ENCODE measurements at regions not wholly inside any gene's neighbourhood (a gene's known extent, or its start where the extent isn't known, plus 50 kb on each side); places are given as distances from the start of the nearest gene placed in this dataset.
A peak's percentile ranks its signal among the peaks of the same experiment; 100 is the strongest.

DNA sequence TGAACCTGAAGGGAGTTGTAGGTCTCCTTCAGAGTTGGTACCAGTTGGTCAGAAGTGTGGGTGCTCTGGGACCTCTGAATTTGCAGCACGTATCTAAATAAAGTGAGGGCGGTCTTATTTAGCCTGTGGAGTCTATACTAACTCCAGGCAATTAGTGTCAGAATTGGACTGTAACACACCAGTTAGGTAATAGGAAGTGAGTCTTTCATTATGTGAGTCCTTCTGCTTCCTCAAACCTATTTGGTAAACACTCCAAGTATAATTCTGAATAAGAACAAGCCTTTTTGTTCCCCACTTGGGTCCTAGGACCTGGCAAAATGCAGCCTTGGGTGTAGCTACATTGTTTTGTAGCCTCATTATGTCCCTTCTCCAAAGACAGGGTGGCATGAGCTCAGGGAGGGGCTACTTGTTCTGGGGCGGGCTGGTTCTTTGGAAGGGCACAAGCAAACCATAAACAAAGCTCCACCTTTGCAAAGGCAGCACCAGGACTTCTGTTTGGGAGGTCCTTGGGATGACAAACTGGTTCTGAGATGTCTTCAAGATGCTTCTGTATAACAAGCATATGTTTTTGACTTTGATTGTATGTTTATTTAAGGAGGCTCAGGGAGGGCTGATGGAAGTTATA lies 418.0 kb downstream of the ZNF536 start:
- DNase-seq (ENCODE audit: low spot score), result no peak

DNA sequence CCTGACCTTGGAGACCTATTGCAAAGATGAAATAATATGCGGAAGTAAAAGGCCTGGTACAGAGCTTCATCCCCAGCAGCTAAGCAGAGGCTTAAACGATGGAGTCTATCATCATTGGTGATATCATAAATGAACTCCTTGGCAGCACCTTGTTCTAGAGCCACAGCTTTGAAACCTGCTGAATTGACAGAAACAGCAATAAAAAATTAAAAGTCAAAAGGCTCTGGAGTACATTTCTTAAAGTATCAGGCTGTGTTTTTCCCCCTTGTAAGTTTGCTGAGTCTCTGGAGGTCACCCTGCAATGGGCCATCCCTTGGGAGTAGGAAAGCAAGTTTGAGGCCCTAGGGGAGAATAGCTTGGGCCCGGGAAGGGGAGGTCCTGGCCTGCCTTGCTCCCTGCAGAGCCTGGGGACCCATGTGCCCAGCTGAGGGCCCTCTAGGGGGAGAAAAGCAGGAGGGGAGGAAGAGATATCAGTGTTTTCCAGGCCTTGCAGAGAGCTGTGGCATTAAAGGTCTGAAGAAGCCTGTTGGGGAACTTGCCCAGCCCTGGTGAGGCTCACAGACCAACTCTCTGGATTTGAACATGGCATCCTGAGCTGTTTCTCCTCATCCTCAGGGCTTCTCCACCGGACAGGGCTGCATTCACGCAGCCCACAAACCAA lies 416.1 kb downstream of the ZNF536 start:
- TF ChIP-seq, protein P1, sequence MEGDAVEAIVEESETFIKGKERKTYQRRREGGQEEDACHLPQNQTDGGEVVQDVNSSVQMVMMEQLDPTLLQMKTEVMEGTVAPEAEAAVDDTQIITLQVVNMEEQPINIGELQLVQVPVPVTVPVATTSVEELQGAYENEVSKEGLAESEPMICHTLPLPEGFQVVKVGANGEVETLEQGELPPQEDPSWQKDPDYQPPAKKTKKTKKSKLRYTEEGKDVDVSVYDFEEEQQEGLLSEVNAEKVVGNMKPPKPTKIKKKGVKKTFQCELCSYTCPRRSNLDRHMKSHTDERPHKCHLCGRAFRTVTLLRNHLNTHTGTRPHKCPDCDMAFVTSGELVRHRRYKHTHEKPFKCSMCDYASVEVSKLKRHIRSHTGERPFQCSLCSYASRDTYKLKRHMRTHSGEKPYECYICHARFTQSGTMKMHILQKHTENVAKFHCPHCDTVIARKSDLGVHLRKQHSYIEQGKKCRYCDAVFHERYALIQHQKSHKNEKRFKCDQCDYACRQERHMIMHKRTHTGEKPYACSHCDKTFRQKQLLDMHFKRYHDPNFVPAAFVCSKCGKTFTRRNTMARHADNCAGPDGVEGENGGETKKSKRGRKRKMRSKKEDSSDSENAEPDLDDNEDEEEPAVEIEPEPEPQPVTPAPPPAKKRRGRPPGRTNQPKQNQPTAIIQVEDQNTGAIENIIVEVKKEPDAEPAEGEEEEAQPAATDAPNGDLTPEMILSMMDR (IDR thresholded peaks at IDR 0.05; ENCODE audit: extremely low read depth, missing control alignments), result no peak
- DNase-seq (ENCODE audit: low spot score), result no peak

More for the DNA sequence above, 418.0 kb downstream of the ZNF536 start:
- TF ChIP-seq, protein P1 (IDR thresholded peaks at IDR 0.05; ENCODE audit: extremely low read depth, missing control alignments), result no peak

DNA sequence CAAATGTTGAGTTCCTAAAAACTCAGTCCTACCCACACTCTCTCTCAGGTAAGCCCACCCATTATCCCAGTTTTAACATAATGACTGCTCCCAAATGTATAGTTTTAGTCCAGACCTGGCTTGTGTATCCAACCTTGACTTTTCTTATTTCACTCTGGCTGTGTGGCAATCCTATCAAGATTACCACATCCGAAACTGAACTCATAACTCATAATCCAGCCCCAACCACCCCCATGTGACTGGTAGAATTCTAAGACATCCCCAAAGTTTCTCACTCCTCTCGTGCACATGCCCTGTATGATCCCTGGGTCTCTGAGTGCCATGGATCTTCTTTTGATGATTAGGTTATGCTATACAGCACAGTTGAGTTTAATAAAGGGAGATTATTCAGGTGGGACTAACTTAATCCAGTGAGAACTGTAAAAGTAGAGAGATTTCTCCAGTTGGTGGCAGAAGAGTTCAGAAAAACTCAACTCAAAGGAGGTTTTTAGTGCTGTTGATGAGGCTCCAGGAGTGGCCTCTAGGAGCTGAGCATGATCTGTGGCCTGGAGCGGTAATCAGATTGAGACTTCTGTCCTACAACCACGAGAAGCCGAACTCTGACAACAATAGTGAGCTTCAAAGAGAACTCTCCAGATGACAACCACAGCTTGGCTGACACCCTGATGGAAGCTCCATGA lies 413.4 kb downstream of the ZNF536 start:
- TF ChIP-seq, protein P1 (IDR thresholded peaks at IDR 0.05; ENCODE audit: extremely low read depth, missing control alignments), result no peak
- no peak for DNase-seq (ENCODE audit: low spot score)

DNA sequence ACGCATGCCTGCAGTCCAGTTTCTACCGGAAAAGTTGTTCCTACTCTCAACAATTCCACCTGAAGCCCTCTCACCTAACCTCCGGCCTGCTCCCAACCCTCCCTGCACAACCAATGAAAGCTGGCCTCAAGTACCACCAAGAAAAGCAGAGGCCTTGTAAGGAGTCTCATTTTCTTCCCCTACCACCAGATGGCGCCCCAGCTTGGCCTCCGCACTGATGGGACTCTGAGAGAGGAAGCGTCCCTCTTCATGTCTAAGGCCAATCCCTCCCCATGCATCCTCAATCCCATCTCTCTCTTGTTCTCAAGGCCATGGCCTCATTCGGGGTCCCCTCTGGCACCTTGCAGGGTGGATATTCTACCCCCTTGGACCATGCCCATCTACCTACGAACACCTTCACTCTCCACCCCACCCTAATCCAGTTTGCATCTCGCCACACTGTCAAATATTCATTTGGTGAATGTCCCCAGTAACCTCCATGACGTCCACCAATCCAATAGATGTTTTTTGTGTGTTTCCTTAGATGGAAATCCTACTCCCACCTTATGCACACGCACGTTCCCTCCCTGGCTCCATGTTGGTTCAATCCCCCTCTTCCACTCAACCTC lies 412.8 kb downstream of the ZNF536 start:
- TF ChIP-seq, protein P1 (IDR thresholded peaks at IDR 0.05; ENCODE audit: extremely low read depth, missing control alignments), result peak; percentile 51
- DNase-seq (ENCODE audit: low spot score), result peak; percentile 32

DNA sequence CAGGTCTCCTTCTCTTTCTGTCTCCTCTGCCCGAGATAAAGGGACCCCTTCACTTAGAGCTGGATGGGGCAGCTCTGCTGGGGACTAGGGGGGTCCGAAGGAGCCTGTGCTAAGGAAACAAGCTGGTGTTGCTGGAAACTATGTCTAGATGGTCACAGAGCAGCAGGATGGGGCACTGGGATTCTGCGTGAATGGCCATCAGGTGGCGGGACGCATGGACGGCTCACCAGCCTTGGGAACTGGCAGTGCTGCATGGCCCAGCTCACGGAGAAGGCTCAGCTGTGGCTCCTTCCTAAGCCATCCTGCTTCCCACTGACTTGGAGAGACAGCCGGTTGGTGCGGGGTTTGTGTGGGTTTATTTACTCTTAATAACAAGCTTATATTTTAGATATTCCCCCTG lies 411.8 kb downstream of the ZNF536 start:
- no peak for DNase-seq (ENCODE audit: low spot score)
- TF ChIP-seq, protein P1 (IDR thresholded peaks at IDR 0.05; ENCODE audit: extremely low read depth, missing control alignments), result no peak

DNA sequence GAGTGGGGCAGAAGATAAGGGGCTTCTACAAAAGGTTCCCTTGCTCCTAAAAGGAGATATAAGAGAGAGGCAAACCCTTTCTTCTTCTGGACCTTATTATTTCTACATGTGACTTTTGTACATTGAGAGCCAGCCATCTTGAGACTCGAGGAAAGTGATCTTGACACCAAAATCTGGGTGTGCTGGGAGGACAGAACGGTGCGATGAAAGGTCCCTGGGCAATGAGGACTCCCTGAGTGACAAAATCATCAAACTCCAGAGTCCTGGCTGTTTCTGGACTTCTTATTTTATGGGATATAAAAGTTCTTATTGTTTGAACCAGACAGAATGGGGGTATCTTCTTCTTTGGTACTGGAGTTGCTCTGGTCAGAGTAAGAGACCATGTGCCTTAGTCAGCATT lies 411.0 kb downstream of the ZNF536 start:
- no peak for DNase-seq (ENCODE audit: low spot score)
- TF ChIP-seq, protein P1 (IDR thresholded peaks at IDR 0.05; ENCODE audit: extremely low read depth, missing control alignments), result no peak

DNA sequence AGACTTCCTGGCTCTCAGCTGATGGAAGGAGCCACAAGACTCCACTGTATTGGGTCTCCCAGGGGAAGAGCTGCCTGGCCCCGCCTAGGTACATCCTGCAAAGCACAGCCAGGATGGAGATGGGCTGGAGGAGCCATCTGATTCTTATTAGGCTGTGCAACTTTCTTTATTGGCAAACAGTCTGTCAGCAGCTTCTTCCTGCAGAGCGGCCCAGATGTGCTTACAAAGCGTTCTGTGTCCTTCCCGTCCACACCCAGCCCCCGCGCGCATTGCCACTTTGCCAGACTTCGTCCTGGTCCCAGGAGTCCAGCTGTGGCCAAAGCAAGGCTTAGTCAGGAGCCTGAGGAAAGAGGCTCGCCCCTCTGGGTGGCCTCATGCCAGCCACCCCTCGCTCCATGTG lies 409.3 kb downstream of the ZNF536 start:
- DNase-seq (ENCODE audit: low spot score), result no peak
- TF ChIP-seq, protein P1 (IDR thresholded peaks at IDR 0.05; ENCODE audit: extremely low read depth, missing control alignments), result no peak
